ENCODE measurements at regions not wholly inside any gene's neighbourhood (a gene's known extent, or its start where the extent isn't known, plus 50 kb on each side); places are given as distances from the start of the nearest gene placed in this dataset.

- POLR2A ChIA-PET, result interaction anchor here (0.7 kb wide), 1 partner anchor 1095 kb away, joined by 3 read pairs; no protein-coding TSS in a partner anchor
- ATAC-seq (peak; percentile 42; the same call in 1 of the 2 replicates), DNase-seq (ENCODE audit: low read depth, low spot score) (no peak)
- Histone ChIP-seq H3K4me2 (ENCODE audit: low read length) (no peak overlapping the region), H4K20me1 (ENCODE audit: insufficient read depth) (no peaks in the 10 kb centered on the region), H3K27ac (ENCODE audit: low read depth, low read length) (no peak overlapping the region), H3K9me2 (ENCODE audit: insufficient read depth) (no peaks in the 10 kb centered on the region), H3K4me3 (replicated peaks in 1 of 2; ENCODE audit: low read depth in 1 of 2, low read length in 2 of 2) (no peak overlapping the region), H3K9me3 (ENCODE audit: control insufficient read depth in 1 of 2, insufficient read depth in 1 of 2, low read depth in 1 of 2, low read length in 2 of 2) (peaks cover 0 to 6% of the 10 kb centered on the region in 2 experiments; a peak in 2 of 4 replicates), H3K36me3 (ENCODE audit: control insufficient read depth in 1 of 2, insufficient read depth in 2 of 2, low read length in 2 of 2) (no peaks in the 10 kb centered on the region), H3K27me3 (ENCODE audit: insufficient read depth, low read length) (no peaks in the 10 kb centered on the region), H3K4me1 (ENCODE audit: control insufficient read depth in 1 of 2, insufficient read depth in 2 of 2, low read length in 2 of 2) (no peaks in the 10 kb centered on the region), H3K79me2 (ENCODE audit: insufficient read depth, low read length) (no peaks in the 10 kb centered on the region), H3K9ac (ENCODE audit: low read length) (no peak overlapping the region), H2AFZ (ENCODE audit: low read depth, low read length, poor library complexity, severe bottlenecking) (no peak overlapping the region)
- CTCF ChIA-PET, result no interaction called here
- RAD21 ChIA-PET (ENCODE audit: low non-redundant PET in 1 of 2, low total read pairs in 2 of 2, uncharacterized antibody in 2 of 2, unreplicated experiment in 2 of 2), result no interaction called here
- intact Hi-C loops (cut with micrococcal nuclease), result no loop called here
- BruUV-seq (replicated peaks), result no TSS peak
- TF ChIP-seq POLR2AphosphoS5 (IDR thresholded peaks at IDR 0.05; ENCODE audit: low read depth, low read length) (no peak), RAD21 (IDR thresholded peaks at IDR 0.05; ENCODE audit: low read depth) (peak; percentile 18; the same call in 1 of the 2 replicates), EZH2 (IDR thresholded peaks at IDR 0.05) (no peak), ATF3 (IDR thresholded peaks at IDR 0.05) (no peak), EZH2phosphoT487 (IDR thresholded peaks at IDR 0.05; ENCODE audit: borderline replicate concordance) (no peak), EGR1 (IDR thresholded peaks at IDR 0.05; ENCODE audit: low read depth) (no peak), SIN3A (IDR thresholded peaks at IDR 0.05; ENCODE audit: low read depth) (no peak), FOSL1 (IDR thresholded peaks at IDR 0.05; ENCODE audit: low read depth) (no peak), ZNF274 (IDR thresholded peaks at IDR 0.05; ENCODE audit: low read depth, low read length) (no peak), SRF (IDR thresholded peaks at IDR 0.05; ENCODE audit: low read depth) (no peak)
- TF ChIP-seq, protein P1, sequence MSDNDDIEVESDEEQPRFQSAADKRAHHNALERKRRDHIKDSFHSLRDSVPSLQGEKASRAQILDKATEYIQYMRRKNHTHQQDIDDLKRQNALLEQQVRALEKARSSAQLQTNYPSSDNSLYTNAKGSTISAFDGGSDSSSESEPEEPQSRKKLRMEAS (IDR thresholded peaks at IDR 0.05), result no peak
- TF ChIP-seq, protein P2, sequence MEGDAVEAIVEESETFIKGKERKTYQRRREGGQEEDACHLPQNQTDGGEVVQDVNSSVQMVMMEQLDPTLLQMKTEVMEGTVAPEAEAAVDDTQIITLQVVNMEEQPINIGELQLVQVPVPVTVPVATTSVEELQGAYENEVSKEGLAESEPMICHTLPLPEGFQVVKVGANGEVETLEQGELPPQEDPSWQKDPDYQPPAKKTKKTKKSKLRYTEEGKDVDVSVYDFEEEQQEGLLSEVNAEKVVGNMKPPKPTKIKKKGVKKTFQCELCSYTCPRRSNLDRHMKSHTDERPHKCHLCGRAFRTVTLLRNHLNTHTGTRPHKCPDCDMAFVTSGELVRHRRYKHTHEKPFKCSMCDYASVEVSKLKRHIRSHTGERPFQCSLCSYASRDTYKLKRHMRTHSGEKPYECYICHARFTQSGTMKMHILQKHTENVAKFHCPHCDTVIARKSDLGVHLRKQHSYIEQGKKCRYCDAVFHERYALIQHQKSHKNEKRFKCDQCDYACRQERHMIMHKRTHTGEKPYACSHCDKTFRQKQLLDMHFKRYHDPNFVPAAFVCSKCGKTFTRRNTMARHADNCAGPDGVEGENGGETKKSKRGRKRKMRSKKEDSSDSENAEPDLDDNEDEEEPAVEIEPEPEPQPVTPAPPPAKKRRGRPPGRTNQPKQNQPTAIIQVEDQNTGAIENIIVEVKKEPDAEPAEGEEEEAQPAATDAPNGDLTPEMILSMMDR (IDR thresholded peaks at IDR 0.05 in 2 of 3, conservative IDR thresholded peaks at IDR 0.05 in 1 of 3; ENCODE audit: borderline replicate concordance in 1 of 3, insufficient read depth in 1 of 3, low read depth in 2 of 3, low read length in 2 of 3), result peak in 2 of 3 experiments; percentile 34 to 36; a peak in 3 of 6 replicates
These were observed 123.8 kb upstream of the NTM start for GRCh38 chr11:131246663-131247062.
